ENCODE measurements at regions not wholly inside any gene's neighbourhood (a gene's known extent, or its start where the extent isn't known, plus 50 kb on each side); places are given as distances from the start of the nearest gene placed in this dataset.

GRCh38 chr4:19700992-19701391, 550.7 kb upstream of the SLIT2 start:
- TF ChIP-seq CTCF (conservative IDR thresholded peaks at IDR 0.05 in 1 of 2, IDR thresholded peaks at IDR 0.05 in 1 of 2; ENCODE audit: extremely low read depth in 1 of 2, insufficient read depth in 1 of 2, low read depth in 1 of 2, low read length in 2 of 2), result no peak
- TF ChIP-seq EZH2 (IDR thresholded peaks at IDR 0.05; ENCODE audit: borderline replicate concordance, low read length), result no peak
